ENCODE measurements at regions not wholly inside any gene's neighbourhood (a gene's known extent, or its start where the extent isn't known, plus 50 kb on each side); places are given as distances from the start of the nearest gene placed in this dataset.

DNA sequence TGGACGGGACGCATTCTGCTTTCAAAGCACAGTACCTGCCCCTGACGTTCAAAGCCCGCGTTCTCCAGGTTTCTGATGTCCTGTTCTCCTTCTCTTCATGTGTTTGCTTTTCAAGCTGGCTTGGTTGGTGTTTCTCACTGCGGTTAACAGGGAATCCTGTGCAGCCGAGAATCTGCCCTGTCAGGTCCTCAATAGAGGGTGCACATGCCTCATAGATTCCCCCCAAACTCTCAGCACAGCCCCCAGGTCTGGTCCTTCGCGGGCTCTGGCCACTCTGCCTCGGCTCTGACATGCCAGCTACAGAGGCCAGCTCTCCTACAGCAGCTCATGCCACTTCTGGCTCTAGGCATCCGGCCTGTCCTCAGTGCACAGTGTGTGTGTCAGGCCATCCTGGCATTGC, 1343.8 kb downstream of the TBC1D22A start (continued):
- TF ChIP-seq, protein P1, sequence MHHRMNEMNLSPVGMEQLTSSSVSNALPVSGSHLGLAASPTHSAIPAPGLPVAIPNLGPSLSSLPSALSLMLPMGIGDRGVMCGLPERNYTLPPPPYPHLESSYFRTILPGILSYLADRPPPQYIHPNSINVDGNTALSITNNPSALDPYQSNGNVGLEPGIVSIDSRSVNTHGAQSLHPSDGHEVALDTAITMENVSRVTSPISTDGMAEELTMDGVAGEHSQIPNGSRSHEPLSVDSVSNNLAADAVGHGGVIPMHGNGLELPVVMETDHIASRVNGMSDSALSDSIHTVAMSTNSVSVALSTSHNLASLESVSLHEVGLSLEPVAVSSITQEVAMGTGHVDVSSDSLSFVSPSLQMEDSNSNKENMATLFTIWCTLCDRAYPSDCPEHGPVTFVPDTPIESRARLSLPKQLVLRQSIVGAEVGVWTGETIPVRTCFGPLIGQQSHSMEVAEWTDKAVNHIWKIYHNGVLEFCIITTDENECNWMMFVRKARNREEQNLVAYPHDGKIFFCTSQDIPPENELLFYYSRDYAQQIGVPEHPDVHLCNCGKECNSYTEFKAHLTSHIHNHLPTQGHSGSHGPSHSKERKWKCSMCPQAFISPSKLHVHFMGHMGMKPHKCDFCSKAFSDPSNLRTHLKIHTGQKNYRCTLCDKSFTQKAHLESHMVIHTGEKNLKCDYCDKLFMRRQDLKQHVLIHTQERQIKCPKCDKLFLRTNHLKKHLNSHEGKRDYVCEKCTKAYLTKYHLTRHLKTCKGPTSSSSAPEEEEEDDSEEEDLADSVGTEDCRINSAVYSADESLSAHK (CRISPR knock-in tag; IDR thresholded peaks at IDR 0.05; ENCODE audit: borderline replicate concordance) = no peak
- TF ChIP-seq FOXO1 (CRISPR knock-in tag; IDR thresholded peaks at IDR 0.05) = no peak
- TF ChIP-seq CREM (IDR thresholded peaks at IDR 0.05) = no peak
- no peak for TF ChIP-seq CREM (CRISPR knock-in tag; IDR thresholded peaks at IDR 0.05)
- TF ChIP-seq ZNF788 (CRISPR knock-in tag; IDR thresholded peaks at IDR 0.05; ENCODE audit: borderline replicate concordance) = no peak
- TF ChIP-seq, protein P2, sequence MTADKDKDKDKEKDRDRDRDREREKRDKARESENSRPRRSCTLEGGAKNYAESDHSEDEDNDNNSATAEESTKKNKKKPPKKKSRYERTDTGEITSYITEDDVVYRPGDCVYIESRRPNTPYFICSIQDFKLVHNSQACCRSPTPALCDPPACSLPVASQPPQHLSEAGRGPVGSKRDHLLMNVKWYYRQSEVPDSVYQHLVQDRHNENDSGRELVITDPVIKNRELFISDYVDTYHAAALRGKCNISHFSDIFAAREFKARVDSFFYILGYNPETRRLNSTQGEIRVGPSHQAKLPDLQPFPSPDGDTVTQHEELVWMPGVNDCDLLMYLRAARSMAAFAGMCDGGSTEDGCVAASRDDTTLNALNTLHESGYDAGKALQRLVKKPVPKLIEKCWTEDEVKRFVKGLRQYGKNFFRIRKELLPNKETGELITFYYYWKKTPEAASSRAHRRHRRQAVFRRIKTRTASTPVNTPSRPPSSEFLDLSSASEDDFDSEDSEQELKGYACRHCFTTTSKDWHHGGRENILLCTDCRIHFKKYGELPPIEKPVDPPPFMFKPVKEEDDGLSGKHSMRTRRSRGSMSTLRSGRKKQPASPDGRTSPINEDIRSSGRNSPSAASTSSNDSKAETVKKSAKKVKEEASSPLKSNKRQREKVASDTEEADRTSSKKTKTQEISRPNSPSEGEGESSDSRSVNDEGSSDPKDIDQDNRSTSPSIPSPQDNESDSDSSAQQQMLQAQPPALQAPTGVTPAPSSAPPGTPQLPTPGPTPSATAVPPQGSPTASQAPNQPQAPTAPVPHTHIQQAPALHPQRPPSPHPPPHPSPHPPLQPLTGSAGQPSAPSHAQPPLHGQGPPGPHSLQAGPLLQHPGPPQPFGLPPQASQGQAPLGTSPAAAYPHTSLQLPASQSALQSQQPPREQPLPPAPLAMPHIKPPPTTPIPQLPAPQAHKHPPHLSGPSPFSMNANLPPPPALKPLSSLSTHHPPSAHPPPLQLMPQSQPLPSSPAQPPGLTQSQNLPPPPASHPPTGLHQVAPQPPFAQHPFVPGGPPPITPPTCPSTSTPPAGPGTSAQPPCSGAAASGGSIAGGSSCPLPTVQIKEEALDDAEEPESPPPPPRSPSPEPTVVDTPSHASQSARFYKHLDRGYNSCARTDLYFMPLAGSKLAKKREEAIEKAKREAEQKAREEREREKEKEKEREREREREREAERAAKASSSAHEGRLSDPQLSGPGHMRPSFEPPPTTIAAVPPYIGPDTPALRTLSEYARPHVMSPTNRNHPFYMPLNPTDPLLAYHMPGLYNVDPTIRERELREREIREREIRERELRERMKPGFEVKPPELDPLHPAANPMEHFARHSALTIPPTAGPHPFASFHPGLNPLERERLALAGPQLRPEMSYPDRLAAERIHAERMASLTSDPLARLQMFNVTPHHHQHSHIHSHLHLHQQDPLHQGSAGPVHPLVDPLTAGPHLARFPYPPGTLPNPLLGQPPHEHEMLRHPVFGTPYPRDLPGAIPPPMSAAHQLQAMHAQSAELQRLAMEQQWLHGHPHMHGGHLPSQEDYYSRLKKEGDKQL (CRISPR knock-in tag; IDR thresholded peaks at IDR 0.05; ENCODE audit: low read depth) = no peak
- no peak for TF ChIP-seq ZNF296 (CRISPR knock-in tag; conservative IDR thresholded peaks at IDR 0.05)
- no peak for TF ChIP-seq ZNF703 (CRISPR knock-in tag; IDR thresholded peaks at IDR 0.05; ENCODE audit: borderline replicate concordance)
- TF ChIP-seq HOXD1 (CRISPR knock-in tag; IDR thresholded peaks at IDR 0.05) = no peak

All from HepG2 (cell line).